OCI-LY7 (cell line): ENCODE measurements at regions not wholly inside any gene's neighbourhood (a gene's known extent, or its start where the extent isn't known, plus 50 kb on each side); places are given as distances from the start of the nearest gene placed in this dataset.
"Not testable (repeated sequence)": the region's sequence is repeated elsewhere in the genome, so short reads cannot be mapped to it uniquely, and the experiment has no call there.

Source experiments
- CTCF ChIP-seq: fragments of 200-600 bp; sonication (generic); conservative IDR thresholded peaks from 2 replicates; pipeline ENCODE4 v1.5.1; 2014; ENCODE audit warnings: mild to moderate bottlenecking, antibody characterized with exemption, low read length, moderate library complexity, mixed read lengths
- EZH2phosphoT487 ChIP-seq: fragments of 200-600 bp; sonication (generic); IDR thresholded peaks from 2 replicates; pipeline ENCODE4 v1.6.1; 2018; ENCODE audit warnings: low read depth, borderline replicate concordance, mild to moderate bottlenecking, mixed run types, antibody characterized with exemption, low read length, moderate library complexity, mixed read lengths

GRCh38 chr7:29635067-29636008 is 71.7 kb downstream of the PRR15 start:
- TF ChIP-seq CTCF: peak; percentile 72
- TF ChIP-seq EZH2phosphoT487: not testable (repeated sequence)
